Naive thymus-derived CD4-positive, alpha-beta T cell (primary cell): ENCODE measurements at regions not wholly inside any gene's neighbourhood (a gene's known extent, or its start where the extent isn't known, plus 50 kb on each side); places are given as distances from the start of the nearest gene placed in this dataset.

Experiments
- ATAC-seq: fragments of 150-1000 bp; cut with Tn5 transposase; 2 replicates; pipeline ENCODE4 v1.10.0; 2021; ENCODE audit warnings: mild to moderate bottlenecking, moderate library complexity
- CTCF ChIA-PET: fragments of 350-600 bp; sonication (Branson Sonifier 250); formaldehyde crosslinking; loops from one replicate; lab custom pipeline; 2021; ENCODE audit warnings: antibody characterized with exemption; lab: Charles Lee
- POLR2A ChIA-PET: fragments of 350-600 bp; sonication (Branson Sonifier 250); formaldehyde crosslinking; loops from one replicate; lab custom pipeline; 2021; ENCODE audit warnings: antibody characterized with exemption, inconsistent platforms; lab: Charles Lee
- DNase-seq, 9 donors: peaks; one replicate each; pipeline versions ENCODE4 v3.0.0 to v3.0.0-alpha.2; 2020 to 2022; ENCODE audit warnings: mixed read lengths in 1 of 9
- H3K27ac ChIP-seq: one replicate; pipeline ENCODE4 v1.7.0; 2013; ENCODE audit warnings: mild to moderate bottlenecking, low read depth, low read length, moderate library complexity
- H3K27me3 ChIP-seq, 2 donors: one replicate each; pipeline ENCODE4 v1.7.0; 2013; ENCODE audit warnings: low read length in 2 of 2, mild to moderate bottlenecking in 2 of 2, moderate library complexity in 2 of 2; ENCODE audit not compliant: control insufficient read depth in 2 of 2, insufficient read depth in 2 of 2
- H3K36me3 ChIP-seq, 3 experiments: 1 replicate in 2 of 3; 2 replicates in 1 of 3; pipeline ENCODE4 v1.7.0; 2013; ENCODE audit warnings: low read length in 3 of 3, mild to moderate bottlenecking in 3 of 3, moderate library complexity in 1 of 3; ENCODE audit not compliant: insufficient read depth in 3 of 3, control insufficient read depth in 2 of 3
- H3K4me1 ChIP-seq, 2 donors: one replicate each; pipeline ENCODE4 v1.7.0; 2013; ENCODE audit warnings: low read length in 2 of 2, mild to moderate bottlenecking in 2 of 2, moderate library complexity in 1 of 2; ENCODE audit not compliant: control insufficient read depth in 2 of 2, insufficient read depth in 2 of 2
- H3K4me3 ChIP-seq: 2 replicates; pipeline ENCODE4 v1.7.0; 2013; ENCODE audit warnings: mild to moderate bottlenecking, low read length
- H3K9me3 ChIP-seq, 3 experiments: 1 replicate in 2 of 3; 2 replicates in 1 of 3; pipeline ENCODE4 v1.7.0; 2013; ENCODE audit warnings: low read length in 3 of 3; ENCODE audit not compliant: control insufficient read depth in 2 of 3
- H3K27ac Mint-ChIP-seq, 9 donors: one replicate each; pipeline ENCODE4 v1.8.0; 2020 to 2022; ENCODE audit warnings: mixed read lengths in 9 of 9, mild to moderate bottlenecking in 8 of 9, moderate library complexity in 5 of 9, inconsistent platforms in 2 of 9
- H3K27me3 Mint-ChIP-seq, 5 donors: one replicate each; pipeline ENCODE4 v1.8.0; 2021 to 2022; ENCODE audit warnings: mixed read lengths in 5 of 5, mild to moderate bottlenecking in 1 of 5
- H3K36me3 Mint-ChIP-seq, 5 donors: one replicate each; pipeline ENCODE4 v1.8.0; 2020 to 2022; ENCODE audit warnings: mixed read lengths in 5 of 5, mild to moderate bottlenecking in 3 of 5, inconsistent platforms in 1 of 5
- H3K4me1 Mint-ChIP-seq, 7 donors: one replicate each; pipeline ENCODE4 v1.8.0; 2020 to 2022; ENCODE audit warnings: mixed read lengths in 7 of 7, mild to moderate bottlenecking in 3 of 7, inconsistent platforms in 1 of 7
- H3K4me3 Mint-ChIP-seq, 10 donors: one replicate each; pipeline ENCODE4 v1.8.0; 2020 to 2022; ENCODE audit warnings: mild to moderate bottlenecking in 10 of 10, mixed read lengths in 10 of 10, moderate library complexity in 6 of 10, inconsistent platforms in 2 of 10
- H3K9me3 Mint-ChIP-seq, 11 donors: one replicate each; pipeline ENCODE4 v1.8.0; 2020 to 2022; ENCODE audit warnings: mixed read lengths in 11 of 11, mild to moderate bottlenecking in 4 of 11, inconsistent platforms in 1 of 11, moderate library complexity in 1 of 11
- intact Hi-C, 2 donors: fragments of 100-400 bp; cut with micrococcal nuclease; formaldehyde crosslinking; loops; one replicate each; pipeline ENCODE4 v1.15.1; 2023

DNA sequence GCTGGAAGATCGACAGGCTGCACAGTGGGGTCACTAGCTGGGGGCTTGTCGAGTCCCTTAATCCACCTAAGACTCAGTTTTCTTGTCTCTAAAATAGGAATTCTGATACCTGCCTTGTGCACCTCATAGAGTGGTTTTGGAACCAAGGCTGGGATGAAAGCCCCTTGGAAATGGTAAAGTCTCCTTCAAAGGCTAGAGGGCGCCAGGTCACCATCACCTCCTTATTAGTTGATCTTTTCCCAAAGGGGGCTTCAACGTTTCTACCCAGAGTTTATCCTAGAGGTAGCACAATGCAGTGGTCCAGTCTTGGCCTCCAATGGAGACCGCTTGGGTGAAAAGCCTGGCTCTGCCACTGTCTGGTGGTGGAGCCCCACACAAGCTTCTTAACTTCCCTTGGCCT, 158.2 kb downstream of the AIPL1 start:
- H3K9me3 Mint-ChIP-seq, result peaks cover 0 to 4% (median 0%) of the 10 kb centered on the region in 11 donors
- POLR2A ChIA-PET, result no interaction called here
- CTCF ChIA-PET, result no interaction called here
- Histone ChIP-seq H3K27me3 (no peaks in the 10 kb centered on the region), H3K36me3 (no peaks in the 10 kb centered on the region), H3K4me1 (no peaks in the 10 kb centered on the region), H3K4me3 (no peak overlapping the region), H3K9me3 (no peaks in the 10 kb centered on the region), H3K27ac (no peak overlapping the region)
- H3K27me3 Mint-ChIP-seq, result peaks cover 0 to 49% (median 23%) of the 10 kb centered on the region in 5 donors
- no peaks in the 10 kb centered on the region for H3K4me1 Mint-ChIP-seq
- ATAC-seq (no peak), DNase-seq (no peak)
- no peak overlapping the region for H3K4me3 Mint-ChIP-seq
- H3K36me3 Mint-ChIP-seq, result peaks cover 0 to 3% (median 0%) of the 10 kb centered on the region in 5 donors
- intact Hi-C loops, result no loop called here
- H3K27ac Mint-ChIP-seq, result no peak overlapping the region

DNA sequence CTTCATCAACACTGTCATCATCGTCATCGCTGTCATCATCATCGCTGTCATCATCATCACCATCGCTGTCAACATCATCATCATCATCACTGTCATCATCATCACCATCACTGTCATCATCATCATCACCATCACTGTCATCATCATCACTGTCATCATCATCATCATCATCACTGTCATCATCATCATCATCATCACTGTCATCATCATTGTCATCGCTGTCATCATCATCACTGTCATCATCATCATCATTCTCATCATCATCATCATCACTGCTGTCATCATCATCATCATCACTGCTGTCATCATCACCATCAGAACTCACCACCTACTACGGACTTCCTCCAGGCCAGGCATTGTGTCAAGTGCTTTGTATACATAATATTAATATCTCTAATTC, 160.6 kb downstream of the AIPL1 start:
- no peaks in the 10 kb centered on the region for H3K9me3 ChIP-seq
- no peak overlapping the region for H3K4me3 Mint-ChIP-seq
- peaks cover 0 to 9% (median 5%) of the 10 kb centered on the region in 11 donors for H3K9me3 Mint-ChIP-seq
- no peaks in the 10 kb centered on the region for H3K36me3 ChIP-seq
- H3K4me1 Mint-ChIP-seq, result no peaks in the 10 kb centered on the region
- ChIA-PET POLR2A (no interaction called here), CTCF (no interaction called here)
- H3K36me3 Mint-ChIP-seq, result no peaks in the 10 kb centered on the region
- H3K4me3 ChIP-seq, result no peak overlapping the region
- no peaks in the 10 kb centered on the region for H3K4me1 ChIP-seq
- DNase-seq (no peak), ATAC-seq (no peak)
- intact Hi-C loops, result no loop called here
- no peak overlapping the region for H3K27ac Mint-ChIP-seq
- peaks cover 0 to 33% (median 15%) of the 10 kb centered on the region in 5 donors for H3K27me3 Mint-ChIP-seq
- no peak overlapping the region for H3K27ac ChIP-seq
- no peaks in the 10 kb centered on the region for H3K27me3 ChIP-seq

DNA sequence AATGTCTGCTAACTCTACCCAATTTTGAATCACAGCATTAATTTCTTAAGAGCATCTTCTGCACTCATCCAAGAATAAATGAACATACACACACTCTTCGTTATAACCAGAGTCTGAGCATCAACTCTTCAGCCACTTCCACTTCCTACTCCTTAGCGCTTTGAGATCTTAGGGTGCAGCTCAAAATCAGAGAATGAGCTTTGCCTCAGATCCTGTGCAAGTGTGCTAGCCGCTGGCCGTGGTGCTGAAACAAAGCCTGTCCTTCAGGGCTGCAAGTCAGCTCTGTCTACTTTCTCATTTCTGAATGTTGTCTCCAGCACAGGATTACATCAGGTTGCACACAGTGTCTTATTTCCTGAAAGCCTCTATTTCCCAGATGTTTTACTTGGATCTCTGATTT, 165.4 kb downstream of the AIPL1 start:
- H3K9me3 ChIP-seq, result no peaks in the 10 kb centered on the region
- Mint-ChIP-seq H3K27ac (no peak overlapping the region), H3K4me1 (no peaks in the 10 kb centered on the region), H3K9me3 (peaks cover 0 to 22% (median 10%) of the 10 kb centered on the region in 11 donors), H3K36me3 (peaks cover 0 to 5% (median 0%) of the 10 kb centered on the region in 5 donors), H3K4me3 (no peak overlapping the region), H3K27me3 (peaks cover 0 to 20% (median 10%) of the 10 kb centered on the region in 5 donors)
- ATAC-seq (no peak), DNase-seq (peak in 2 of 9 donors; percentile 13 to 37)
- H3K4me1 ChIP-seq, result no peaks in the 10 kb centered on the region
- H3K27ac ChIP-seq, result no peak overlapping the region
- CTCF ChIA-PET, result no interaction called here
- POLR2A ChIA-PET, result interaction anchor here (0.7 kb wide), 1 partner anchor 8 kb away, joined by 3 read pairs; no protein-coding TSS in a partner anchor
- H3K4me3 ChIP-seq, result no peak overlapping the region
- no peaks in the 10 kb centered on the region for H3K27me3 ChIP-seq
- intact Hi-C loops, result no loop called here
- H3K36me3 ChIP-seq, result no peaks in the 10 kb centered on the region

DNA sequence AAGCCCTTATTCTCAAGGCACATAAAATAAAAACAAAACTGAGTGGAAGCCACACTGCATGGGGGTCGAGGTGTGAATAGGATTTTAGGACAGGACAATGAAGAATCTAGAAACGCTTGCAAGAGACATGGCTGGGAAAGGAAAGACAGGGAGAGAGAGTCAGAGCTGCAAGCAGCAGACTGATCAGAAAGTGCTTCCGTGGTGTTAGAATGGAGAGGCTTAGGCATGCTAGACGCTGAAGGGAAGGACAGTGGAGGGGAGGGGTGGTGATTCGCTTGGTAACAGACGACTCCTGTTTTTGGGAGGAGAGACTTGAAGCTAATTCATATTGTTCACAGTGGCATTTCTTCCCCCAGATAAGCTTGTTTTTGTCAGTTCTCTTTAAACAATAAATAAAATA, 173.5 kb downstream of the AIPL1 start:
- peaks cover 0 to 5% (median 0%) of the 10 kb centered on the region in 5 donors for H3K36me3 Mint-ChIP-seq
- Histone ChIP-seq H3K27me3 (no peaks in the 10 kb centered on the region), H3K9me3 (no peaks in the 10 kb centered on the region), H3K27ac (no peak overlapping the region), H3K4me1 (no peaks in the 10 kb centered on the region), H3K4me3 (no peak overlapping the region), H3K36me3 (no peaks in the 10 kb centered on the region)
- CTCF ChIA-PET, result no interaction called here
- H3K27ac Mint-ChIP-seq, result no peak overlapping the region
- ATAC-seq (no peak), DNase-seq (no peak)
- peaks cover 0 to 16% (median 5%) of the 10 kb centered on the region in 11 donors for H3K9me3 Mint-ChIP-seq
- H3K4me1 Mint-ChIP-seq, result peaks cover 0 to 3% (median 0%) of the 10 kb centered on the region in 7 donors
- peaks cover 9 to 51% (median 48%) of the 10 kb centered on the region in 5 donors for H3K27me3 Mint-ChIP-seq
- intact Hi-C loops, result no loop called here
- POLR2A ChIA-PET, result no interaction called here
- no peak overlapping the region for H3K4me3 Mint-ChIP-seq

DNA sequence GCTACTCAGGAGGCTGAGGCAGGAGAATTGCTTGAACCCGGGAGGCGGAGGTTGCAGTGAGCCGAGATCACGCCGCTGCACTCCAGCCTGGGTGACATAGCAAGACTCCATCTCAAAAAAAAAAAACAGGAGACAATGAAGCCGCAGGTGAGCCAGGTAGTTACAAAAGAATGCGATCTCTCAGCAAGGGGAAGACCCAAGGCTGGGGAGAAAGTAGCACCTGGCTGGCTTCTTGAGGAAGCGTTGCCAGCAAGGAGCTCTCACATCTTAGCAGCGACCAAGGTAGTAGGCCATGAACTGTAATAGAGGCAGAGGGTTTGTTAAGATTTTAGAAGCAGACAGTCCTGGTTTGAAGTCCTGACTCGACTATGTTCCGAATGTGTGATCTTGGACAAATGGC, 175.0 kb downstream of the AIPL1 start:
- ChIA-PET POLR2A (no interaction called here), CTCF (no interaction called here)
- H3K4me1 ChIP-seq, result no peaks in the 10 kb centered on the region
- Mint-ChIP-seq H3K27ac (no peak overlapping the region), H3K27me3 (peaks cover 9 to 59% (median 45%) of the 10 kb centered on the region in 5 donors), H3K4me3 (no peak overlapping the region), H3K9me3 (peaks cover 0 to 6% (median 0%) of the 10 kb centered on the region in 11 donors), H3K36me3 (no peaks in the 10 kb centered on the region), H3K4me1 (peaks cover 0 to 3% (median 0%) of the 10 kb centered on the region in 7 donors)
- intact Hi-C loops, result no loop called here
- ATAC-seq (no peak), DNase-seq (no peak)
- no peaks in the 10 kb centered on the region for H3K9me3 ChIP-seq
- H3K36me3 ChIP-seq, result no peaks in the 10 kb centered on the region
- no peak overlapping the region for H3K27ac ChIP-seq
- H3K4me3 ChIP-seq, result no peak overlapping the region
- H3K27me3 ChIP-seq, result peaks cover 0 to 3% of the 10 kb centered on the region in 2 donors

DNA sequence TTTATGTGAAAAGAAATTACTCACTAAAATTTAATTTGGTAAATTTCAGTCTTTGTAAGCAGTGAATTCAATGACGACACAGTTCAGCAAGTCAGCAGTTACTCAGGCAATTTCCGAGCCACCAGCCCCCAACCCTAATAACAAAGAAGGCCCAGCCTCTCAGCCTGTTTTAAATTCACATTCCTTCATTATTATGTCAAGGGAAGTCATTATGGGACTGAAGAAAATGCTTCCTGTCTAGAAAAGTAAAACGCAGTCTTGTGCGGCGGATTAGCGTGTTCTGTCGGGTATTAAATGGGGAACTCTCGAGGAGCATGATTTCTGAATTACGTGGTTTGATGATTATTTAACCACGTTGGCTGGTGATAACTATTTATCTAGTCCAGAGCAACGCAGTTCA, 177.6 kb downstream of the AIPL1 start:
- H3K27me3 ChIP-seq, result peaks cover 0 to 3% of the 10 kb centered on the region in 2 donors
- H3K27ac Mint-ChIP-seq, result no peak overlapping the region
- H3K9me3 Mint-ChIP-seq, result peaks cover 0 to 3% (median 0%) of the 10 kb centered on the region in 11 donors
- H3K36me3 Mint-ChIP-seq, result no peaks in the 10 kb centered on the region
- no peak overlapping the region for H3K27ac ChIP-seq
- intact Hi-C loops, result no loop called here
- H3K36me3 ChIP-seq, result no peaks in the 10 kb centered on the region
- H3K4me1 ChIP-seq, result no peaks in the 10 kb centered on the region
- H3K27me3 Mint-ChIP-seq, result peaks cover 9 to 51% (median 41%) of the 10 kb centered on the region in 5 donors
- ATAC-seq (no peak), DNase-seq (no peak)
- ChIA-PET POLR2A (no interaction called here), CTCF (no interaction called here)
- peaks cover 0 to 3% (median 0%) of the 10 kb centered on the region in 7 donors for H3K4me1 Mint-ChIP-seq
- H3K4me3 ChIP-seq, result no peak overlapping the region
- H3K9me3 ChIP-seq, result no peaks in the 10 kb centered on the region
- H3K4me3 Mint-ChIP-seq, result no peak overlapping the region

DNA sequence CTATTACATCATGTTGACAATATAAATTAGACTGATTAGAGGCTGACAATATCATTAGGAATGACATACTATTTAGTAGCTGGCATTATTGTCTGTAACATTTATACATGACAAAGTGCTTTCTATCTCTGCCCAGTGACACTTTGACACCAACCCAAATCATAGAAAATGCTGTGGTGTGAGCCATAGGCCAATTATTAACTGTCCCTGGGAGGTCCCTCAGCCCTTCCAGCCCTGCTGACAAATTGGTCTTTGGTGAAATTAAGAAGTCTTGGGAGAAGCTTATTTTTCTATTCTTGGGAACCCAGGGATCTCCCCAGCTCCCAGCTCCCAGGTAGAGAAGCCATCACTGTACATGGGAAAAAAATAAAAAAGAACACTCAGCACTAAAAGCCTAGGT, 179.6 kb downstream of the AIPL1 start:
- Mint-ChIP-seq H3K36me3 (no peaks in the 10 kb centered on the region), H3K27ac (no peak overlapping the region), H3K4me3 (no peak overlapping the region), H3K9me3 (peaks cover 0 to 3% (median 0%) of the 10 kb centered on the region in 11 donors), H3K27me3 (peaks cover 9 to 52% (median 34%) of the 10 kb centered on the region in 5 donors), H3K4me1 (peaks cover 0 to 2% (median 0%) of the 10 kb centered on the region in 7 donors)
- Histone ChIP-seq H3K36me3 (no peaks in the 10 kb centered on the region), H3K4me3 (no peak overlapping the region), H3K27me3 (peaks cover 0 to 3% of the 10 kb centered on the region in 2 donors), H3K27ac (no peak overlapping the region), H3K9me3 (no peaks in the 10 kb centered on the region), H3K4me1 (no peaks in the 10 kb centered on the region)
- POLR2A ChIA-PET, result no interaction called here
- CTCF ChIA-PET, result no interaction called here
- intact Hi-C loops, result no loop called here
- ATAC-seq (no peak), DNase-seq (no peak)
